H1 (cell line): ENCODE measurements at regions not wholly inside any gene's neighbourhood (a gene's known extent, or its start where the extent isn't known, plus 50 kb on each side); places are given as distances from the start of the nearest gene placed in this dataset.

Experiments used
- CTCF ChIP-seq, 3 experiments: IDR thresholded peaks; 1 replicate in 2 of 3; 2 replicates in 1 of 3; pipeline versions ENCODE4 v1.5.1 to v1.6.1; 2011; ENCODE audit warnings: low read length in 3 of 3, mild to moderate bottlenecking in 3 of 3, inconsistent platforms in 2 of 3, low read depth in 1 of 3, moderate library complexity in 1 of 3; ENCODE audit not compliant: insufficient read depth in 1 of 3; ENCODE audit errors: control extremely low read depth in 1 of 3
- SIN3A ChIP-seq, 2 experiments: IDR thresholded peaks in 1 of 2; conservative IDR thresholded peaks in 1 of 2; 2 replicates each; pipeline ENCODE4 v1.6.1; 2011 to 2012; ENCODE audit warnings: low read length in 2 of 2, improper control_type of control experiment in 1 of 2, low read depth in 1 of 2, mild to moderate bottlenecking in 1 of 2
- USF2 ChIP-seq: IDR thresholded peaks from 2 replicates; pipeline ENCODE4 v1.6.1; 2011; ENCODE audit warnings: low read length, improper control_type of control experiment
- ZNF274 ChIP-seq: IDR thresholded peaks from 2 replicates; pipeline ENCODE4 v1.7.0; 2012; ENCODE audit warnings: low read length, borderline replicate concordance; ENCODE audit errors: extremely low read depth

GRCh38 chr6:43890197-43891062 is 120.4 kb downstream of the VEGFA start:
- TF ChIP-seq CTCF (IDR thresholded peaks at IDR 0.05; ENCODE audit: control extremely low read depth in 1 of 3, insufficient read depth in 1 of 3, low read depth in 1 of 3, low read length in 3 of 3) = no peak
- no peak for TF ChIP-seq USF2
- TF ChIP-seq ZNF274 = no peak
- TF ChIP-seq SIN3A (conservative IDR thresholded peaks at IDR 0.05 in 1 of 2, IDR thresholded peaks at IDR 0.05 in 1 of 2; ENCODE audit: low read depth in 1 of 2, low read length in 2 of 2) = no peak
